ENCODE measurements at regions not wholly inside any gene's neighbourhood (a gene's known extent, or its start where the extent isn't known, plus 50 kb on each side); places are given as distances from the start of the nearest gene placed in this dataset.
"Not testable (repeated sequence)": the region's sequence is repeated elsewhere in the genome, so short reads cannot be mapped to it uniquely, and the experiment has no call there.

DNA sequence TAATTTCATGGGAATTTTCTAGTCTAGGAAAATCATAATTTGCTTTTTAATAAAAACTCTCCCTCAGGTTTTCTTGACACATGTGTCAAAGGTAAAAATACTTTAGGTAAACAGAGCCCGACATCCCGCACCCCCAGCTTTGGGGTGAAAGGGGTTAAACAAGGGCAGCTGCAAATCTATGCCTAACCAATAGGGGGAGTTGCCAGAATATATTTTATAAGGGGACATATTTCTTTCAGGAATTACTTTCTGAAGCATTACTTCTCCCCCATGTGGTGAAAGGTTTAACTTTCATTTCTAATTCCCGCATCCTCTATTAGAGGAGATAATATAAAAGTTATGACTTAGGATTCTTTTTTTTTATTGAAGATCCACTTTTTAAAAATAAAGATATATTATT is 53.9 kb upstream of the HEPH start:
- DNase-seq (ENCODE audit: low spot score): peak; percentile 3

DNA sequence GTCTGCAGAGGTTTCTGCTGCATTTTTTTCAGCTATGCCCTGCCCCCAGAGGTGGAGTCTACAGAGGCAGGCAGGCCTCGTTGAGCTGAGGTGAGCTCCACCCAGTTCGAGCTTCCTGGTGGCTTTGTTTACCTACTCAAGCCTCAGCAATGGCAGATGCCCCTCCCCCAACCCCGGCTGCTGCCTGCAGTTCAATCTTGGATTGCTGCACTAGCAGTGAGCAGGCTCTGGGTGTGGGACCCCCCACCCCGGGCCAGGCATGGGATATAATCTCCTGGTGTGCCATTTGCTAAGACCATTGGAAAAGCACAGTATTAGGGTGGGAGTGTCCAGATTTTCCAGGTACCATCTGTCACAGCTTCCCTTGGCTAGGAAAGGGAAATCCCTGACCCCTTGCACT is 56.2 kb upstream of the HEPH start:
- DNase-seq (ENCODE audit: low spot score): not testable (repeated sequence)

DNA sequence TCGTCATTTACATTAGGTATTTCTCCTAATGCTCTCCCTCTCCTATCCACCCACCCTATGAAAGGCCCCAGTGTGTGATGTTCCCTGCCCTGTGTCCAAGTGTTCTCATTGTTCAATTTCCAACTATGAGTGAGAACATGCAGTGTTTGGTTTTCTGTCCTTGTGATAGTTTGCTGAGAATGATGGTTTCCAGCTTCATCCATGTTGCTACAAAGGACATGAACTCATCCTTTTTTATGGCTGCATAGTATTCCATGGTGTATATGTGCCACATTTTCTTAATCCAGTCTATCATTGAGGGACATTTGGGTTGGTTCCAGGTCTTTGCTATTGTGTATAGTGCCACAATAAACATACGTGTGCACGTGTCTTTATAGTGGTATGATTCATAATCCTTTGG is 61.6 kb upstream of the HEPH start:
- DNase-seq (ENCODE audit: low spot score): not testable (repeated sequence)

DNA sequence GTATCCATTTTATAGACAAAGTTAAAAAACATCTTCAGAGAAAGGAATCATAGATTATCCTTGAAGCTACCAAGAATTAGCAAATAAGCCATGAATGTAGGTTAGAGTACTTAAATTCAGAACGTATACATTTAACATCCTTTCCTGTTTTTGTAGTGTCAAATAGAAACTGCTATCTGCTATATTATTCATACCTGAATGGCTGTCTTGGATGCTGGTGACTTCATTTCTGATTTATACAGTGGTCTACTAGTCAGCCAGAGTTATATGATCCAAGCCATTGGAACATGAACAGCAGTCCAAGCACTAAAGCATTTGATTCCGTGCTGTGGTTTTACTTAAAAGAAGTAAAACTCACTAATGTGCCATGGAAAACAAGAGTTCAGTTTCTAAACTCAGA is 58.3 kb upstream of the VSIG4 start:
- no peak for DNase-seq (ENCODE audit: low spot score)

DNA sequence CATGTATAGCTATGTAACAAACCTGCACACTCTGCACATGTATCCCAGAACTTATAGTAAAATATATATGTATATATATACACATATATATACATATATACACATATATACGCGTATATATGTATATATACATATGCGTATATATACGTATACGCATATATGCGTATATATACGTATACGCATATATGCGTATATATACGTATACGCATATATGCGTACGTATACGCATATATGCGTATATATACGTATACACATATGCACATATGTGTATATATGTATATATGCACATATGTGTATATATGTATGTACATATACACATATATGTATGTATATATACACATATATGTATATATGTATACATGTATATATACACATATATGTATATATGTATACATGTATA is 57.1 kb upstream of the VSIG4 start:
- DNase-seq (ENCODE audit: low spot score): not testable (repeated sequence)

DNA sequence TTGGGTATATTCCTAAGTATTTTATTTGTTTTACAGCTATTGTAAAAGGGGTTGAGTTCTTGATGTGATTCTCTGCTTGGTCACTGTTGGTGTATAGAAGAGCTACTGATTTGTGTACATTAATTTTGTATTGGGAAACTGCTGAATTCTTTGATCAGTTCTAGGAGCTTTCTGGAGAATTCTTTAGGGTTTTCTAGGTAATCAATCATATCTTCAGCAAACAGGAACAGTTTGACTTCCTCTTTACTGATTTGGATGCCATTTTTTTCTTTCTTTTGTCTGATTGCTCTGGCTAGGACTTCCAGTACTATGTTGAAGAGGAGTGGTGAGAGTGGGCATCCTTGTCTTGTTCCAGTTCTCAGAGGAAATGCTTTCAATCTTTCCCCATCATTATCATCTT is 50.1 kb upstream of the VSIG4 start:
- not testable (repeated sequence) for DNase-seq (ENCODE audit: low spot score)
